NCI-H2227 (cell line): ENCODE measurements at regions not wholly inside any gene's neighbourhood (a gene's known extent, or its start where the extent isn't known, plus 50 kb on each side); places are given as distances from the start of the nearest gene placed in this dataset.
"Not testable (repeated sequence)": the region's sequence is repeated elsewhere in the genome, so short reads cannot be mapped to it uniquely, and the experiment has no call there.

Experiments
- DNase-seq: peaks from one replicate; lab custom pipeline; 2025; ENCODE audit not compliant: unreplicated experiment; lab: John Stamatoyannopoulos, UW

- DNase-seq, result no peak
These were observed 402.6 kb upstream of the NFIA start for GRCh38 chr1:60679524-60680375.

GRCh38 chr1:60678802-60679201 lies 403.6 kb upstream of the NFIA start:
- DNase-seq, result no peak

- DNase-seq, result no peak
These were observed 404.0 kb upstream of the NFIA start for GRCh38 chr1:60678391-60678790.

- DNase-seq, result no peak
These were observed 409.9 kb upstream of the NFIA start for GRCh38 chr1:60672449-60672848.

GRCh38 chr1:60670302-60670701 lies 412.1 kb upstream of the NFIA start:
- DNase-seq, result peak; percentile 7

GRCh38 chr1:60668585-60668984 lies 413.8 kb upstream of the NFIA start:
- DNase-seq, result no peak

- no peak for DNase-seq
These were observed 417.1 kb upstream of the NFIA start for GRCh38 chr1:60665311-60665710.

- DNase-seq, result no peak
These were observed 418.2 kb upstream of the NFIA start for GRCh38 chr1:60664086-60664625.

GRCh38 chr1:60662486-60663044 lies 419.8 kb upstream of the NFIA start:
- no peak for DNase-seq

GRCh38 chr1:60657926-60658325 lies 424.4 kb upstream of the NFIA start:
- no peak for DNase-seq

GRCh38 chr1:60655679-60656355 lies 426.5 kb upstream of the NFIA start:
- no peak for DNase-seq

GRCh38 chr1:60640033-60640551 lies 442.3 kb upstream of the NFIA start:
- not testable (repeated sequence) for DNase-seq

- no peak for DNase-seq
These were observed 443.1 kb upstream of the NFIA start for GRCh38 chr1:60639287-60639686.

- no peak for DNase-seq
These were observed 444.7 kb upstream of the NFIA start for GRCh38 chr1:60637651-60638050.

GRCh38 chr1:60636946-60637345 lies 445.4 kb upstream of the NFIA start:
- DNase-seq, result no peak

- no peak for DNase-seq
These were observed 448.3 kb upstream of the NFIA start for GRCh38 chr1:60634106-60634505.

GRCh38 chr1:60622486-60622885 lies 459.9 kb upstream of the NFIA start:
- no peak for DNase-seq

GRCh38 chr1:60621368-60621851 lies 461.0 kb upstream of the NFIA start:
- DNase-seq, result peak; percentile 81

GRCh38 chr1:60620087-60620486 lies 462.3 kb upstream of the NFIA start:
- DNase-seq, result no peak

GRCh38 chr1:60619581-60619980 lies 462.8 kb upstream of the NFIA start:
- DNase-seq, result no peak

GRCh38 chr1:60615666-60616065 lies 466.7 kb upstream of the NFIA start:
- DNase-seq, result no peak
